K562 (cell line): ENCODE measurements at regions not wholly inside any gene's neighbourhood (a gene's known extent, or its start where the extent isn't known, plus 50 kb on each side); places are given as distances from the start of the nearest gene placed in this dataset.

Source experiments
- CBX5 ChIP-seq: IDR thresholded peaks from 2 replicates; pipeline ENCODE4 v1.6.1; 2014; ENCODE audit warnings: low read depth, borderline replicate concordance
- CEBPG ChIP-seq, 3 experiments: fragments of 200-800 bp in 1 of 3; sonication (Bioruptor generic) in 1 of 3; sonication (generic) in 1 of 3; formaldehyde crosslinking in 1 of 3; IDR thresholded peaks in 2 of 3; conservative IDR thresholded peaks in 1 of 3; 2 replicates each; pipeline versions ENCODE4 v1.6.1 to v1.8.0; 2016 to 2022; ENCODE audit warnings: missing compliant biosample characterization in 2 of 3, missing genetic modification characterization in 2 of 3, mild to moderate bottlenecking in 1 of 3, missing genetic modification reagents in 1 of 3
- HNRNPH1 ChIP-seq: fragments of 200-400 bp; formaldehyde crosslinking; optimal IDR thresholded peaks from 2 replicates; pipeline ENCODE3; 2017; ENCODE audit warnings: low read depth, mild to moderate bottlenecking, low read length, moderate library complexity
- MAX ChIP-seq: sonication (generic); formaldehyde crosslinking; IDR thresholded peaks from 2 replicates; pipeline ENCODE4 v1.9.0; 2022; ENCODE audit warnings: mild to moderate bottlenecking, missing genetic modification reagents
- MYC ChIP-seq, 2 experiments: fragments of 250-450 bp in 1 of 2; sonication (Bioruptor Pico) in 1 of 2; IDR thresholded peaks; 2 replicates each; pipeline versions ENCODE4 v1.5.1 to v1.6.1; 2012 to 2021; ENCODE audit warnings: low read depth in 2 of 2, borderline replicate concordance in 1 of 2, improper control_type of control experiment in 1 of 2, low read length in 1 of 2, mild to moderate bottlenecking in 1 of 2, moderate library complexity in 1 of 2
- NR2F6 ChIP-seq: fragments of 450-650 bp; formaldehyde crosslinking; IDR thresholded peaks from 2 replicates; pipeline ENCODE4 v1.4.0; 2020; ENCODE audit warnings: mild to moderate bottlenecking
- ZBTB33 ChIP-seq: sonication (generic); formaldehyde crosslinking; IDR thresholded peaks from 2 replicates; pipeline ENCODE4 v1.8.1; 2023; ENCODE audit warnings: mild to moderate bottlenecking, missing genetic modification reagents
- ZFPM2 ChIP-seq: fragments of 250-450 bp; sonication (Bioruptor Pico); IDR thresholded peaks from 2 replicates; pipeline ENCODE4 v1.5.1; 2022; ENCODE audit warnings: mild to moderate bottlenecking
- ZKSCAN8 ChIP-seq: fragments of 200-800 bp; sonication (Bioruptor generic); IDR thresholded peaks from 2 replicates; pipeline ENCODE4 v1.6.1; 2016; ENCODE audit warnings: missing genetic modification characterization, missing compliant biosample characterization
- ZNF253 ChIP-seq: fragments of 250-450 bp; sonication (Bioruptor Pico); conservative IDR thresholded peaks from 2 replicates; pipeline ENCODE4 v1.6.1; 2021; ENCODE audit warnings: mild to moderate bottlenecking
- ZNF280A ChIP-seq: fragments of 450-650 bp; IDR thresholded peaks from 2 replicates; pipeline ENCODE4 v1.6.1; 2018; ENCODE audit warnings: mild to moderate bottlenecking, low read depth; ENCODE audit not compliant: partially characterized antibody
- TF ChIP-seq, protein P1 (sequence below): fragments of 450-650 bp; IDR thresholded peaks from 2 replicates; pipeline ENCODE4 v1.6.1; 2016

DNA sequence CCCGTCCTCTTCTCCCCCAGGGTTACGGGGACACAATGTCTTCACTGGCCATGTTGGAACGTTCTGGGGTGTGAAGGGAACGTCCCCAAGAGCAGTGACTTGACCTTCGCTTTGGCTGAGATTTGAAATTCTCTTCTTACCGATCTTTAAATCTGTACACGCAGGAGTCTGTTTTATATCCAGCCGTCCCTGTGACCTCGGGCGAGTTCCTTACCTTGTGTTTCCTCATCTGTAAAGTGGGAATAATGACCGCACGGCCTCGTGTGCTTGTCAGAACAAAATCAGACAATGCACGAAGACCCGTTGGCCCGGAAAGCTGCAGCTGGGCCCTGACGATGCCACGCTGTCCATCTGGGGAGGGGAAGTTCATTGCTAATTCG is 454.3 kb downstream of the PREX1 start:
- TF ChIP-seq HNRNPH1 (no peak), ZNF253 (CRISPR knock-in tag) (no peak), ZFPM2 (CRISPR knock-in tag) (no peak), MAX (CRISPR knock-in tag) (no peak), MYC (IDR thresholded peaks at IDR 0.05; ENCODE audit: low read depth, low read length) (no peak), MYC (CRISPR knock-in tag; IDR thresholded peaks at IDR 0.05; ENCODE audit: borderline replicate concordance, low read depth) (no peak), CBX5 (no peak), ZKSCAN8 (no peak), NR2F6 (CRISPR knock-in tag) (no peak), CEBPG (CRISPR knock-in tag; IDR thresholded peaks at IDR 0.05) (no peak), CEBPG (tag; conservative IDR thresholded peaks at IDR 0.05 in 1 of 2, IDR thresholded peaks at IDR 0.05 in 1 of 2) (no peak), ZBTB33 (CRISPR knock-in tag) (no peak), ZNF280A (no peak)
- TF ChIP-seq, protein P1, sequence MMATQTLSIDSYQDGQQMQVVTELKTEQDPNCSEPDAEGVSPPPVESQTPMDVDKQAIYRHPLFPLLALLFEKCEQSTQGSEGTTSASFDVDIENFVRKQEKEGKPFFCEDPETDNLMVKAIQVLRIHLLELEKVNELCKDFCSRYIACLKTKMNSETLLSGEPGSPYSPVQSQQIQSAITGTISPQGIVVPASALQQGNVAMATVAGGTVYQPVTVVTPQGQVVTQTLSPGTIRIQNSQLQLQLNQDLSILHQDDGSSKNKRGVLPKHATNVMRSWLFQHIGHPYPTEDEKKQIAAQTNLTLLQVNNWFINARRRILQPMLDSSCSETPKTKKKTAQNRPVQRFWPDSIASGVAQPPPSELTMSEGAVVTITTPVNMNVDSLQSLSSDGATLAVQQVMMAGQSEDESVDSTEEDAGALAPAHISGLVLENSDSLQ = no peak
